Left colon (tissue), 2 donors: ENCODE measurements at regions not wholly inside any gene's neighbourhood (a gene's known extent, or its start where the extent isn't known, plus 50 kb on each side); places are given as distances from the start of the nearest gene placed in this dataset.
"Not testable (repeated sequence)": the region's sequence is repeated elsewhere in the genome, so short reads cannot be mapped to it uniquely, and the experiment has no call there.

Experiments used
- ATAC-seq: fragments of 200-7000 bp; cut with Tn5 transposase; one replicate; pipeline ENCODE4 v1.9.1; 2020; ENCODE audit warnings: mild to moderate bottlenecking, moderate library complexity
- DNase-seq, 2 donors: peaks; one replicate each; pipeline ENCODE4 v3.0.0-alpha.2; 2020
- intact Hi-C, 2 donors: fragments of 100-400 bp; cut with DNase I in 1 of 2; cut with micrococcal nuclease in 1 of 2; formaldehyde crosslinking; loops; one replicate each; pipeline versions ENCODE4 v1.11.2 to v1.14.0; 2022; cut with DNase I, micrococcal nuclease
- donor health status: DM: no; HTN: no; CAD: no.
- donor health status: DM: yes; HTN: yes; CAD: no.

DNA sequence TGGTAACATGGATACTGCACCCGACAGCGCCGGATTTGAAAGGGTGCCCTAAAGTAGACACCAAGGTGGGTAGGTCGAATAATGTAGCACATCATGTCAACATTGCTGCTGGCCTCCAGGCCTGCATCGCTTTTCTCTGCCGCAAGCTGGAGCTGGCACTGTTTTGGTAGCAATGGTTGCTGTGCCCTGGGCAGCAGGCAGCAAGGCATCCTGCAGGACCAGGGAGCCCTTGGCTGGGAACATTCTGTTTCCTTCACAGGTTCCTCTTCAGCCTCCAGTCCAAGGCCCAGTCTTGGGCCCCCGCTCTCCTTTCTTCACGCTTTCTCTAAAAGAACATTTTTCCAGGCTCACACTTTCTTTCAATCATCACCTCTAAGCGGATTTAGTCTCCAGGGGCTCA is 365.8 kb upstream of the JARID2 start:
- ATAC-seq (no peak), DNase-seq (no peak)
- intact Hi-C loops = no loop called here

DNA sequence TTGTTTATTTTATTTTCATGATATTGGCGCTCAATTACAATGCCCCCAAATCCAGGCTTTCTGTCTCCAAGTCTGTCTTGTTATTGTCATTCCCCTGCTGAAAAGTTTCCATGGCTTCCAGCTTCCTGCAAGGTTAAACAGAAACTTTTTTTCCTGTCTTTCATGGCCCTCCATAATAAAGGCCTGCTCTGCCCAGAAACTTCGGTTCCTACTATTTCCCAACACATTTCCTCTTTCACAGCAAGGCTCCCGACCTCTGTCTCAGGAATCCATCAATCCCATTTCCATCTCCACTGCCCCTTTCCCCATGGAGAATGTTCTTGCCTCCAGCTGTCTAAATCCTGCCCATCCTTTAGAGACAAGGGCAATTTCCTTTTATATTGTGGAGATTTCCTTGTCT is 365.2 kb upstream of the JARID2 start:
- ATAC-seq (no peak), DNase-seq (no peak)
- intact Hi-C loops = no loop called here

DNA sequence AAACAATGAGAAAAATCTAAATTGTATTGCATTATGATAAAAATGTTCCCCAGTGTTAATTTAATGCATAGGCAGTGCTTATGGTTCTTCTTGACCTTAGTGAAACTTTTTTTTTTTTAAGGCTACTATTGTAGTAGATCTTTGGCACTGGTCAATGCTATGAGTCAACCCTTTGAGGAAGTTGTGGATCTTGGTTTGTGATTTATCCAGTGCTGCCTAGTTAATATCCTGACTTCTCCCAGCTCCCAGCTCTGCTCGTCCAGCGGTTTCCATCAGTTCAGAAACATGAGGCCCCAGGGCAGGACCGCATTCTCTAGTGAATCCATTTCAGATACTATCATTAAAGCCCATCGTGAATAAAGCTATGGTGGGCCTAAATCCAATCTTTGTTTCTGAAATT is 364.5 kb upstream of the JARID2 start:
- no peak for DNase-seq
- intact Hi-C loops = no loop called here

DNA sequence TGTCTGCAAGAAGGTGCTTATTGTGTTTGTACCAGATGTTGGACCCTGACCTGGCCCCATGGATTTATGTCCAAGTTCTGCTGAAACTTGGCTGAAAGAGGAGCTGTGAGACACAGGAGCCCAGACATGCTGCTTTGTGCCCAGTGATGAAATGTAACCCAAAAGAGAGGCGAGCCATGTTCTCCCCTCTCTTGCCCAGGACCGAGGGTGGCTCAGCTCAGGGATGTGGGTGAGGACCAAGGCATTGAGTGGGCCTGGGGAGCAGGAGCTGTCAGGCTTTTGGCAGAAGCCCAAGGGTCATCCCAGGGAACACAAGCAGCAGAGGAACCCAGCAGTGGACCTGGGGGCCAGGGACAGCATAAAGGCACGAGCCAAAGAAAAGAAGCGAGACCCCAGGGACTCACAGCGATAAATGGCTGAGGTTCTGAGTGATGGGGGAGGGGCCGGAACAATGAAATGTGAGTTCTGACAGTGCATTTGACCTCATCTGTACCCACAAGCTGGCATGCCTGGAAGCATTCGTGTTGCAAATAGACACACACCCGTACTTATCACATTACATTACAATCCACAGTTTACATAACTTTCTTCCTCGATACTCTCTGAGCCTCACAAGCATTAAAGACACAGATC is 363.4 kb upstream of the JARID2 start:
- intact Hi-C loops = no loop called here
- DNase-seq (peak in 1 of 2 donors; percentile 25), ATAC-seq (peak; percentile 87)

More for the DNA sequence above, 364.5 kb upstream of the JARID2 start:
- peak; percentile 60 for ATAC-seq

DNA sequence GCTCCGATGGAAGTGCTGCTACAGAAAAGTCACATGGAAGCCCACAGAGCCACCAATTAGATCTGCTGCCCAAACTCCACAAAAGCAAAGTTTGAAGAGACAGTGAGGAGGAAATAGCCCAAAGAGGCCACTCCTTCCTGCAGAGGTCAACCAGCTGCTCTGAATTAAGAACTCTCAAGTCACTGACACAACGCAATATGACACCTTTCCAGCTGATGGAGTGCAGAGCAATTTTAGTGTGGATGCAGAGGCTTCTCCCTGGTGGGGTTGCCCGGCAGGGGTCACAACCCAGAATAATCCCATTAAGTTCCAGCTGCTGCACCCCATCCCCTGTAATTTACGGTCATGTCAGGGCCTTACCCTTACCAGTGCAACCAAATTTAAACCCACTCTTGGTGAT is 361.9 kb upstream of the JARID2 start:
- ATAC-seq (no peak), DNase-seq (no peak)
- intact Hi-C loops = no loop called here

DNA sequence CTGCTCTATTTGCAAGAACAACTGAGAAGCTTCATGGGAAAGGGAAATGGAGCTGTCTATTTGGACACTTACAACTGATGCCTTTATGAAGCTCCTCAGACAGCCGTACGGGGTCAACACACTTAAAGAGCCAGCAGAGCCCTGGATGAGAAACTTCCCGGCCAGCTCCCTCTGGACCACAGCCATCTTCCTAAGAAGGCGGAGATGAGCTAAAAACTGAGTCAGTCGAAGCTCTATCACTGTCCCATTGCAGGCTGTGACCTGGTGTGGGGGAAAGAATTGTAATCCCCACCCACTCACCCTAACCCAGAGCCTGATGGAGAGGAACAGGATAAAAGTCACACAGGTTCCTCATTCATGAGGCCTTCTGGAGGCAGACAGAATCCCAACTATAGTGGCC is 360.4 kb upstream of the JARID2 start:
- intact Hi-C loops = no loop called here
- DNase-seq (no peak), ATAC-seq (no peak)

DNA sequence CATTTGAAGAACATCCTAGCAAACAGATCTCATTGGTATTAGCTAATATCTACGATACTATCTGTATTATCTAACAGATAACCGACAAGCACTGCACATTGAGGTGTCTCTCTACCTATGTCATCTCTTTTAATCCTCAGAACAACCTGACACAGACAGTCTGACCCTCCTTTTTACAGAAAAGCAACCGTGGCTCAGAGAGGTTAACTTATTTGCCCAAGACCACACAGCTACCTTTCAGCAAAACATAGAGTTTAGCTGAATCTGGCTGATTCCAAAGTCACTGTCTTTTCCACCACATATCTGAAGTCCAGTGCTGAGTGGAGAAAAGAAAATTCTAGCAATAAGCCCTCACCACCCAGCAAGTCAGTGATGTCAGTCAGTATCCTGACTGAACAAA is 358.7 kb upstream of the JARID2 start:
- intact Hi-C loops = no loop called here

DNA sequence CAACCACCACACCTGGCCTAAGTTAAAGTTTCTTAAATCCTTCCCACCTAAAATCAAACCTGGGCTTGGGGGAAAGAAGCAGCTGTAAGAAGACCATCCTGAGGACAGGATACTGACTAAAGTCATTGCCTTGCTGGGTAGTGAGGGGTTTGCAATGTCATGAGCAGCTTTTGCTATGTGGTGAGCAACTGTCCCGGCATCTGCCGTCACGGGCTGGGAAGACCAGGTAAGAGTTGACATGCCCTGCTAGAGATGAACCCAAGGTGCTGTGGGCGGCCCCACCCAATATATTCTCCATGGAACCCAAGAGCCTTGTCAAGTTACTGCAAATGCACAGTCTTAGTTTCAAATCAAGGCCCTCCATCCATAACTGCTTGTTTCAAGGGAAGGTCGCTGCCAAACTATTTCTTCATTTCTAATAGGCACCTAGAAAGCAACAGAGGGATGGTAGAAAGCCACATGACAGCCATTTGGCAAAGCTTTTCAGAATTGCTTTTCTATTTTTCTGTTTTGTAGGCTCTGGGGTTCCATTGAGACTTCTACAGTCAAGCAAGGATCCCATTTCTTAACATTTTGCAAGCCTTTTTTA is 357.8 kb upstream of the JARID2 start:
- ATAC-seq (no peak), DNase-seq (no peak)
- intact Hi-C loops = no loop called here

More for the DNA sequence above, 358.7 kb upstream of the JARID2 start:
- ATAC-seq (no peak), DNase-seq (no peak)

DNA sequence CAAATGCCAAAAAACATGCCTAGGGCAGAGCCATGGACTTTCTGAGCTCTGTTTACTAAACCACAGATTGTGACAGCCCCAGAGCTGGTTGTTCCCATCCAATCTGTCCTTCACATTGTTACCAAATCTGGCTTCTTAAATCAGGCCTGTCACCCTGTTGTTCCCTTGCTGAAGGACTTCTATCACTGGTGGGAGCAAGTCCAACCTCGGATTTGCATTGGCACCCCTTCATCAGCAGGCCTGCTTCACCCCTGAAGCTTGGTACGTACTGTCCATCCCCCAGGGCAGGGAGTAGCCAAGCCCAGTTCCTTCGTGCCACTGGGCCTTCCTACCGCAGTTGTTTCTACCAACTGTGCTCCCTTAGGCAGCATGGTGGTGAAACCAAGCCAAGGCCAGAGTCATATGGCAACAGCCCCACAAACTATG is 357.3 kb upstream of the JARID2 start:
- ATAC-seq (no peak), DNase-seq (no peak)
- intact Hi-C loops = no loop called here

DNA sequence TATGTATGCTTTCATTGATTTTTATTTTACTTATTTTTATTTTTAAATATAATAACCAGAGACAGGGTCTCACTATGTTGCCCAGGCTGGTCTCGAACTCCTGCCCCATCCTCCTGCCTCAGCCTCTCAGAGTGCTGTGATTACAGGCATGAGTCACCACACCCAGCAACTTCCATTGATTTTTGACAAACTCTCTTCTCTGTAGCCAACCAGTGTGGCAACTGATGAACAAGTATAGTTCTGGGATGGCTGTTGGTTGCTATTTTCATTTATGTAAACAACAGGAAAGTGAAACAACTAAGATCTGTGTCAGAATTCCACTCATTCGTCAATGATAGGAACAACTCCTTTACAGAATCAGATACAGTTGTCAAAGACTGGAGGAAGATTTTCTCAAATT is 356.7 kb upstream of the JARID2 start:
- no peak for DNase-seq
- peak; percentile 46 for ATAC-seq
- intact Hi-C loops = no loop called here

DNA sequence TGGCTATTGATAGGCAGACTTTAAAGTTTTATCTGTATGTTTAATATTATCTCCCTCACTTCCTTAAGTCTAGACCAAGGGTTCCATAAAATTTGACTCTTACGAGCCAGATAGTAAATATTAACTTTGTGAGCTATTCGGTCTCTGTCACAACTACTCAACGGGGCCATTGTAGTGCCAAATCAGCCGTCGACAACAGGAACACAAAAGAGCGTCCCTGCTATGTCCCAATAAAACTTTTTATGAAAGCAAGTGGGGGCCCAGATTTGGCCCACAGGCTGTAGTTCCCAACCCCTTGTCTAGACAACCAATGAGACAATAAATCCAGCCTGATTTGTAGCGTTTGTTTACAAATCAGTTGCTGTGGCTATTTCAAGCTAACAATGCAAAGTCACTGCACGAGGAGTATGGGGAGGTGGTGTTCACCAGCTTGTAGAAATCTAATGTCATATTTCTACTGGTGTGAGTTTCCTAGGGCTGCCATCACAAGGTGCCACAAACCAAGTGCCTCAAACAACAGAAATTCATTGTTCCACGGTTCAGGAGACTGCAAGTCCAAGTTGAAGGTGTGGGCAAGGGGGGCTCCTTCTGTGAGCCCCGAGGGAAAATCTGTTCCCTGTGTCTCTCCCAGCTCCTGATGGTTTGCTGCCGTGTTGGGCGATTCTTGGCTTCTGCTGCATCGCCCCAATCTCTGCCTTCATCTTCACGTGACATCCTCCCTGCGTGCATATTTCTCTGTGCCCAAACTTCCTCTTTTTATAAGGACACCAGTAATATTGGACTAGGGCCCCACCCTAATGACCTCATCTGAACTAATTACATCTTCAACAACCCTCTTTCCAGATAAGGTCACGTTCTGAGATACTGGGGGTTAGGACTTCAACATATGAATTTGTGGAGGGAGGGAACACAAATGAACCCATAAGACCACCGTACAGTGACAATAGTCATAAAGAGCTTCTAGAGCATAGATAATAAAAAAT is 356.0 kb upstream of the JARID2 start:
- intact Hi-C loops = no loop called here
- ATAC-seq (peak; percentile 90), DNase-seq (no peak)

DNA sequence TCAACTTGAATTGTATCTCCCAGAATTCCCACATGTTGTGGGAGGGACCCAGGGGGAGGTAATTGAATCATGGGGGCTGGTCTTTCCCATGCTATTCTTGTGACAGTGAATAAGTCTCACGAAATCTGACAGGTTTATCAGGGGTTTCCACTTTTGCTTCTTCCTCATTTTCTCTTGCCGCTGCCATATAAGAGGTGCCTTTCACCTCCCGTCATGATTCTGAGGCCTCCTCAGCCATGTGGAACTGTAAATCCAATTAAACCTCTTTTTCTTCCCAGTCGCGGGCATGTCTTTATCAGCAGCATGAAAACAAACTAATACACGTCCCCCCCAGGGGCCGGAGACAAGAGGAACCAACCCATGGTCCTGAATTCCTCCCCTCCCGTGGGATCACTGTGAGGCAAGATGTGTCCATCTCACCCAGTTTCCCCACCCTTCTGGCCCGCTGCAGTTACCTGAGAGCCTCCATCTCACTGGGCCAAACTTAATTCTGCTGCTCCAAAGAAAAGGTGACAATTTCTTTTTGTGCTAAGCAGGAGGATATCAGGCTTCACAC is 354.0 kb upstream of the JARID2 start:
- ATAC-seq, DNase-seq, intact Hi-C loops: not testable (repeated sequence)

DNA sequence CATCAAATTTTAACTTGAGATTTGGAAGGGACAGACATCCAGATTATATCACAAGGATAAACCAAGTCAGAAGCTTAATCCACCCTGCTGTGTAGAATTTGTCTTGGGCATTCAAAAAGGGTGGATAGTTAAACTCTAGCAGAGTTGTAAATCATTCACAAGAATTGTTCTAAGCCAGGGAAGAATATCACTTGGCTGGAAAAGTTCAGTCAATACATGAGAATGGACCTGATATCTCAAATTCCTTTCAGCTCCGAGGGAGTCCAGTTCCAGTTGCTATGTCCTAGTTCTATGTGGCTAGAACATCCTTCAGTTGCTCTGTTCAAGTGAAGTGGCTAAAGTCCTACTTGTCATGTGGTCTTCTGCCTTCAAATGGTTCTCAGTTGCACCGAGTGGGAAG is 351.8 kb upstream of the JARID2 start:
- intact Hi-C loops = no loop called here
- ATAC-seq = no peak
- no peak for DNase-seq

DNA sequence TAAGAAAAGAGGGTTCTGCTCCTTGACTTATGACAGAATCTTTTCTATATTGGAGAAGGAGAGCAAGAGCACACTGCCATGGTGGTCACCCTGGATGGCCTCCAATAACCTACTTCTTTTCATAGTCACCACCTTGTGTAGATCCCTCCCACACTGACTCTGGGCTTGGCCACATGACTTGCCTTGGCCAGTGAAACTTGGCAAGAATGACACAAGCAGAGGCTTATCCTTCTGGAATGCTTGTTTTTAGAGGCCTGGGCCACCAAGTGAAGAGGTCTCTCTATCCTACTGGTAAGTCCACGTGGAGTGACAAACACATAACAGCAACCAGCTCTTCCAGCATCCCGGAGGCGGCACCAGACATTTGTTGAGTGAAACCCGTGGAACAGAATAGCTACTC is 349.4 kb upstream of the JARID2 start:
- intact Hi-C loops = no loop called here
- DNase-seq = no peak
- no peak for ATAC-seq

DNA sequence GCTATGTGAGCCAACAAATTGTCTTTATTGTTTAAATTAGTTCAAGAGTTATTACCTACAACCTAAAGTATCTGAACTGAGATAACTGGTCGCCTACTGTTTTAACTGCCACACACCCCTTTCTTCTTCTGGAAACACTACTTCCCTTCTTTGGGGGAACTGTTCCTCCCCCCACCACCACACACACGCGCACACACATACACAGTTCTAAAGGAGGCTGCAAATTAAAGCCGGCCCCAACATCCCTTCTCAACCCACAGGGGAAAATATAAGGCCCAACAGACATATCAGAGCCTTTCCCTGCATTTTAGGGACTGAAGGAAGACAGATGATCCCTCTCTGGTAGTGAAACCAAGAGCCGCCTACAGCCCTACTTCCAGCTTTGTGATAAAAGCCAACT is 348.0 kb upstream of the JARID2 start:
- DNase-seq (no peak), ATAC-seq (no peak)
- intact Hi-C loops = no loop called here

DNA sequence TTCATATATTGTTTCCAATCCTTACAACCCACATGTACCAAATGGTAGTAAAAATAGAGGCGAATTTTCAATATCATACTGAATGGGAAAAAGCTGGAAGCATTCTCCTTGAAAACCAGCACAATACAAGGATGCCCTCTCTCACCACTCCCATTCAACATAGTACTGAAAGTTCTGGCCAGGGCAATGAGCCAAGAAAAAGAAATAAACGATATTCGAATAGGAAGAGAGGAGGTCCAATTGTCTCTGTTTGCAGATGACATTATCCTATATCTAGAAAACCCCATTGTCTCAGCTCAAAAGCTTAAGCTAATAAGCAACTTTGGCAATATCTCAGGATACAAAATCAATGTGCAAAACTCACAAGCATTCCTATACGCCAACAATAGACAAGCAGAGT is 346.4 kb upstream of the JARID2 start:
- DNase-seq, ATAC-seq, intact Hi-C loops: not testable (repeated sequence)

DNA sequence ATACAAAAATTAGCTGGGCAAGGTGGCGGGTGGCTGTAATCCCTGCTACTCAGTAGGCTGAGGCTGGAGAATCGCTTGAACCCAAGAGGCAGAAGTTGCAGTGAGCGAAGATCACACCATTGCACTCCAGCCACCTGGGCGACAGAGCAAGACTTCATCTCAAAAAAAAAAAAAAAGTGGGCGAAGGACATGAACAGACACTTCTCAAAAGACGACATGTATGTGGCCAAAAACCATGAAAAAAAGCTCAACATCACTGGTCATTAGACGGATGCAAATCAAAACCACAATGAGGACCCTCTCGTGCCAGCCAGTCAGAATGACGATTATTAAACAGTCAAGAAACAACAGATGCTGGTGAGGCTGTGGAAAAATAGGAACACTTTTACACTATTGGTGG is 344.9 kb upstream of the JARID2 start:
- DNase-seq (no peak), ATAC-seq (no peak)
- intact Hi-C loops = no loop called here

DNA sequence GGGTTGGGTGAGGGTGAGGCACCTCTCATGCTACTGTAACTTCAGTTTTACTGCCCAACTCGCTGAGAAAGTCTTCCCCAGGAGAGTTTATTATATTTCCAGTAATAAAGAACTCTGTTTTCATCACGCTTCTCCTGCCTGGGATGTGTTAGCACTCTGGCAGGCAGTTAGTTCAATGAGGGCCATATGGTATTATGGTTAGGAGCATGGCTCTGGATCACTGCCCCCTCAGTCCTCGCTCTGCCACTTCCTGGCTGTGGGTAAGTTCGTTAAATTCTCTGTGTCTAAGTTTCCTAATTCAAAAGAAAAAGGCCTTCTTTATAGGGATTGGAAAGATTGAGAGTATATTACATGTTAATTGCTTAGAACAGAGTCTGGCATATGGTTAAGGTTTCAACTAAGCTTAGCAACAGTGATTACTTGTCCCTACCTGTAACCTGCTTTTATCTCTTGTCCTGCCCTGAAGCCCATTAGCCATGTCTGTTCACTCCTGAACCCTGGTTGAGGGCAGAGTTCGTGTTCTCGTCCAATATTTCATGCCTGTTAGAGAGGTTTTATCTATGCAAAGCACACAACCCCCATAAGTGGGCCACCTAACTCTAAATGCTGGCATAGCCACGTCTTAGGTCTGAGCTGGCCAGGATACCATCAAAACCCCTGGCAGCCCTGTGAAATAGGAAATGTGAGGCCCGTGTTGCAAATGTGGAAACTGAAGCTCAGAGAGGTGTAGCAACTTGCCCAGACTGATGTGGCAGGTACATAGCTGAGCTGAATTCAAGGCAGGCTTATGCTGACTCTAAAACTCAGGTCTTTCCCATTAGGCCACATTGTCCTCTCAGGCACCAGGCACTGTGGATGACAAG is 342.5 kb upstream of the JARID2 start:
- DNase-seq (no peak), ATAC-seq (peak; percentile 93)
- intact Hi-C loops = no loop called here

DNA sequence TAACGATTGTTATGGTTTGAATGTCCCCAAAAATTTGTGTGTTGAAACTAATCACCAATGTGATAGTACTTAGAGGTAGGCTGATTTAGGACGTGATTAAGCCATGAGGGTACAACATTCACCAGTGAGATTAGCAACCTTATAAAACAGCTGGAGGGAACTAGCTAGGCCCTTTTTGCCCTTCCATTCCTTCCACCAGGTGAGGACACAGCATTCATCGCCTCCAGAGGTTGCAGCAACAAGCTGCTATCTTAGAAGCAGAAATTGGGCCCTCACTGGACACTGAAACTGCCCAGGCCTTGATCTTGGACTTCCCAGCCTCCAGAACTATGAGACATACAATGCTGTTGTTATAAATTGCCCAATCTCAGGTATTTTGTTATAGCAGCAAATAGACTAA is 340.7 kb upstream of the JARID2 start:
- DNase-seq = no peak
- intact Hi-C loops = no loop called here

More for the DNA sequence above, 340.7 kb upstream of the JARID2 start:
- no peak for ATAC-seq
